ENCODE measurements at regions not wholly inside any gene's neighbourhood (a gene's known extent, or its start where the extent isn't known, plus 50 kb on each side); places are given as distances from the start of the nearest gene placed in this dataset.

- ATAC-seq, result no peak
- no peak for TF ChIP-seq TSHZ2 (CRISPR knock-in tag; IDR thresholded peaks at IDR 0.05)
- TF ChIP-seq ZNF565 (CRISPR knock-in tag; conservative IDR thresholded peaks at IDR 0.05; ENCODE audit: low read depth), result no peak
- no peak for TF ChIP-seq ARNTL (CRISPR knock-in tag; IDR thresholded peaks at IDR 0.05; ENCODE audit: borderline replicate concordance, low read depth)
- no peak for TF ChIP-seq OSR1 (CRISPR knock-in tag; IDR thresholded peaks at IDR 0.05)
- no peak for TF ChIP-seq POU6F1 (CRISPR knock-in tag; IDR thresholded peaks at IDR 0.05; ENCODE audit: borderline replicate concordance, low read depth)
- no peak for TF ChIP-seq GLIS3 (CRISPR knock-in tag; IDR thresholded peaks at IDR 0.05)
- TF ChIP-seq PPARA (CRISPR knock-in tag; IDR thresholded peaks at IDR 0.05; ENCODE audit: borderline replicate concordance), result no peak
- TF ChIP-seq CREB5 (CRISPR knock-in tag; IDR thresholded peaks at IDR 0.05; ENCODE audit: low read depth), result no peak
Measured at GRCh38 chr9:33690143-33690933, 105.0 kb upstream of the PRSS3 start.

- ATAC-seq, result no peak
- TF ChIP-seq RARB (CRISPR knock-in tag; IDR thresholded peaks at IDR 0.05) (no peak), BACH2 (CRISPR knock-in tag; IDR thresholded peaks at IDR 0.05; ENCODE audit: borderline replicate concordance) (no peak), ZC3H10 (CRISPR knock-in tag; IDR thresholded peaks at IDR 0.05) (no peak), ESRRG (CRISPR knock-in tag; IDR thresholded peaks at IDR 0.05) (no peak), TCF4 (CRISPR knock-in tag; IDR thresholded peaks at IDR 0.05; ENCODE audit: borderline replicate concordance) (no peak), OSR1 (CRISPR knock-in tag; IDR thresholded peaks at IDR 0.05) (no peak), POU6F1 (CRISPR knock-in tag; IDR thresholded peaks at IDR 0.05; ENCODE audit: borderline replicate concordance, low read depth) (no peak), ZFP30 (CRISPR knock-in tag; IDR thresholded peaks at IDR 0.05) (no peak), CREB5 (CRISPR knock-in tag; IDR thresholded peaks at IDR 0.05; ENCODE audit: low read depth) (no peak), TSHZ2 (CRISPR knock-in tag; IDR thresholded peaks at IDR 0.05) (no peak)
Measured at GRCh38 chr9:33695299-33695698, 100.1 kb upstream of the PRSS3 start.

- ATAC-seq, result no peak
Measured at GRCh38 chr9:33695856-33696255, 99.5 kb upstream of the PRSS3 start.

More at GRCh38 chr9:33695856-33696255, 99.5 kb upstream of the PRSS3 start:
- no peak for TF ChIP-seq TSHZ2 (CRISPR knock-in tag; IDR thresholded peaks at IDR 0.05)
- no peak for TF ChIP-seq ARNTL (CRISPR knock-in tag; IDR thresholded peaks at IDR 0.05; ENCODE audit: borderline replicate concordance, low read depth)
- no peak for TF ChIP-seq ISL1 (CRISPR knock-in tag; IDR thresholded peaks at IDR 0.05)
- no peak for TF ChIP-seq CSDC2 (CRISPR knock-in tag; IDR thresholded peaks at IDR 0.05)

All from SK-N-SH treated with all-trans-retinoic acid at 6 μM for 48 hours (cell line).